Stomach (tissue), 4 donors: ENCODE measurements at regions not wholly inside any gene's neighbourhood (a gene's known extent, or its start where the extent isn't known, plus 50 kb on each side); places are given as distances from the start of the nearest gene placed in this dataset.

Experiments used
- CTCF ChIP-seq, 7 experiments: fragments of 450-650 bp in 4 of 7; fragments of 200-600 bp in 3 of 7; sonication (generic) in 3 of 7; IDR thresholded peaks; one replicate each; pipeline ENCODE4 v1.5.1; 2016 to 2019; ENCODE audit warnings: antibody characterized with exemption in 7 of 7, control low read depth in 2 of 7, mild to moderate bottlenecking in 1 of 7
- POLR2A ChIP-seq, 4 donors: fragments of 450-650 bp; IDR thresholded peaks; one replicate each; pipeline ENCODE4 v1.6.1; 2016; ENCODE audit warnings: antibody characterized with exemption in 4 of 4, control low read depth in 2 of 4, mild to moderate bottlenecking in 1 of 4, moderate library complexity in 1 of 4

- no peak for TF ChIP-seq CTCF (IDR thresholded peaks at IDR 0.05)
- no peak for TF ChIP-seq POLR2A (IDR thresholded peaks at IDR 0.05)
Observed at GRCh38 chr1:191490303-191490702, 668.0 kb upstream of the RGS18 start.
